ENCODE measurements at regions not wholly inside any gene's neighbourhood (a gene's known extent, or its start where the extent isn't known, plus 50 kb on each side); places are given as distances from the start of the nearest gene placed in this dataset.

DNA sequence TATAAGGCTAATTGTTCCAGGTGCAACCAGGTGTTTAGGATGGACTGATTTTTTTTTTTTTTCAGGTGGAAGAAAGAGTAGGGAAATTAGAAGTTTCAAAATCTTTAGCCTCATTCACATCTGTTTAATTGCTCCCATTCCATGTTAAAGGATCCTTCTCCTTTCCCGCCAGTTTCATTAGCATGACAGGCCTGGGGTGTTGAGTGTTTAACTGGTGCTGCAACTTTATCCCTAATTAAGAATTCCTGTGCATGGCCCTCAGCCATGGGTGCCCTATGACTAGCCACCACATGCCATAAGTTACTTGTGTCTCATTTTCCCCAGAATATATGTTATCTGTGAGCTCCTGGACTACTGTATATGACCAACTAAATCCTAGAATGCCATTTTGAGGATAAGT is 501.4 kb downstream of the NSUN3 start:
- TF ChIP-seq CTCF (IDR thresholded peaks at IDR 0.05; ENCODE audit: borderline replicate concordance, extremely low read depth, low read length, poor library complexity, severe bottlenecking) = no peak
- TF ChIP-seq EZH2 (IDR thresholded peaks at IDR 0.05; ENCODE audit: borderline replicate concordance, low read depth, low read length, severe bottlenecking) = no peak
- H3K36me3 ChIP-seq (ENCODE audit: insufficient read depth, low read length) = no peaks in the 10 kb centered on the region
- H4K20me1 ChIP-seq (ENCODE audit: insufficient read depth, low read length) = no peaks in the 10 kb centered on the region
- H3K27ac ChIP-seq (ENCODE audit: low read length) = no peak overlapping the region
- no peak overlapping the region for H3K9ac ChIP-seq (ENCODE audit: low read depth, low read length)
- H3K79me2 ChIP-seq (ENCODE audit: insufficient read depth, low read length) = no peaks in the 10 kb centered on the region
- H3K4me2 ChIP-seq (ENCODE audit: insufficient read depth, low read length) = no peak overlapping the region
- no peaks in the 10 kb centered on the region for H3K9me3 ChIP-seq (ENCODE audit: insufficient read depth, low read length, severe bottlenecking)
- DNase-seq (no peak), ATAC-seq (ENCODE audit: insufficient read depth, low read depth) (no peak)
- no peaks in the 10 kb centered on the region for H3K27me3 ChIP-seq (ENCODE audit: insufficient read depth, low read length, poor library complexity)
- no peaks in the 10 kb centered on the region for H3K4me1 ChIP-seq (ENCODE audit: insufficient read depth, low read length)
- no peak overlapping the region for H2AFZ ChIP-seq (ENCODE audit: low read depth, low read length)
- H3K4me3 ChIP-seq (ENCODE audit: low read depth in 1 of 2, low read length in 2 of 2) = no peak overlapping the region

- Histone ChIP-seq H2AFZ (ENCODE audit: low read depth, low read length) (no peak overlapping the region), H3K79me2 (ENCODE audit: insufficient read depth, low read length) (no peaks in the 10 kb centered on the region), H3K27ac (ENCODE audit: low read length) (no peak overlapping the region), H3K36me3 (ENCODE audit: insufficient read depth, low read length) (no peaks in the 10 kb centered on the region), H4K20me1 (ENCODE audit: insufficient read depth, low read length) (no peaks in the 10 kb centered on the region), H3K4me3 (ENCODE audit: low read depth in 1 of 2, low read length in 2 of 2) (no peak overlapping the region), H3K4me2 (ENCODE audit: insufficient read depth, low read length) (no peak overlapping the region), H3K9me3 (ENCODE audit: insufficient read depth, low read length, severe bottlenecking) (no peaks in the 10 kb centered on the region), H3K4me1 (ENCODE audit: insufficient read depth, low read length) (no peaks in the 10 kb centered on the region), H3K9ac (ENCODE audit: low read depth, low read length) (no peak overlapping the region), H3K27me3 (ENCODE audit: insufficient read depth, low read length, poor library complexity) (no peaks in the 10 kb centered on the region)
- ATAC-seq (ENCODE audit: insufficient read depth, low read depth) (no peak), DNase-seq (no peak)
- TF ChIP-seq CTCF (IDR thresholded peaks at IDR 0.05; ENCODE audit: borderline replicate concordance, extremely low read depth, low read length, poor library complexity, severe bottlenecking) (no peak), EZH2 (IDR thresholded peaks at IDR 0.05; ENCODE audit: borderline replicate concordance, low read depth, low read length, severe bottlenecking) (no peak)
Observed at GRCh38 chr3:94568041-94568440, 505.2 kb downstream of the NSUN3 start.

GRCh38 chr3:94573337-94573736 is 510.5 kb downstream of the NSUN3 start:
- DNase-seq = no peak
- no peak for TF ChIP-seq CTCF (IDR thresholded peaks at IDR 0.05; ENCODE audit: borderline replicate concordance, extremely low read depth, low read length, poor library complexity, severe bottlenecking)
- TF ChIP-seq EZH2 (IDR thresholded peaks at IDR 0.05; ENCODE audit: borderline replicate concordance, low read depth, low read length, severe bottlenecking) = no peak
- no peak overlapping the region for H3K4me3 ChIP-seq (ENCODE audit: low read depth in 1 of 2, low read length in 2 of 2)
- no peak for ATAC-seq (ENCODE audit: insufficient read depth, low read depth)
- no peak overlapping the region for H2AFZ ChIP-seq (ENCODE audit: low read depth, low read length)
- H3K9me3 ChIP-seq (ENCODE audit: insufficient read depth, low read length, severe bottlenecking) = no peaks in the 10 kb centered on the region
- no peaks in the 10 kb centered on the region for H3K4me1 ChIP-seq (ENCODE audit: insufficient read depth, low read length)
- no peaks in the 10 kb centered on the region for H3K79me2 ChIP-seq (ENCODE audit: insufficient read depth, low read length)
- H3K4me2 ChIP-seq (ENCODE audit: insufficient read depth, low read length) = no peak overlapping the region
- H4K20me1 ChIP-seq (ENCODE audit: insufficient read depth, low read length) = no peaks in the 10 kb centered on the region
- no peaks in the 10 kb centered on the region for H3K36me3 ChIP-seq (ENCODE audit: insufficient read depth, low read length)
- H3K9ac ChIP-seq (ENCODE audit: low read depth, low read length) = no peak overlapping the region
- no peaks in the 10 kb centered on the region for H3K27me3 ChIP-seq (ENCODE audit: insufficient read depth, low read length, poor library complexity)
- H3K27ac ChIP-seq (ENCODE audit: low read length) = no peak overlapping the region

DNA sequence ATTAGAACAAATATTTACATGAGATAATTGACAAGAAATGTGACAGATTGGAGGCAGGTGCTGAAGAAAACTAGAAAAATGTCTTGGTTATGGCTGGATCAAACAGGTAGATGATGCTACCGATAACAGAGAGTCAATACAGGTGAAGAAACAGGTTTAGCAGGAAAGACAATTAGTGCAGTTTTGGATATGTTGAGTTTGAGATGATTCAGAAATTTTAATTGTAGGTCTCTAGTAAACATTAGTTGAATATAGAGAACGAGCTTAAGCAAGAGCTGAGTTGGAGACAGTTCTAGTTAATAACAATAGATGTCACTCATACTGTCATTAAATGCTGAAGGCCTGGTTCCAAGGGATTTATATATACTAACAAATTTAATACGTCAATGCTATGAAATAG is 524.4 kb downstream of the NSUN3 start:
- H3K9me3 ChIP-seq (ENCODE audit: insufficient read depth, low read length, severe bottlenecking) = no peaks in the 10 kb centered on the region
- no peak for DNase-seq
- H3K79me2 ChIP-seq (ENCODE audit: insufficient read depth, low read length) = no peaks in the 10 kb centered on the region
- no peak overlapping the region for H3K4me2 ChIP-seq (ENCODE audit: insufficient read depth, low read length)
- ATAC-seq (ENCODE audit: insufficient read depth, low read depth) = no peak
- no peaks in the 10 kb centered on the region for H3K36me3 ChIP-seq (ENCODE audit: insufficient read depth, low read length)
- no peaks in the 10 kb centered on the region for H3K4me1 ChIP-seq (ENCODE audit: insufficient read depth, low read length)
- H3K27me3 ChIP-seq (ENCODE audit: insufficient read depth, low read length, poor library complexity) = no peaks in the 10 kb centered on the region
- no peak overlapping the region for H3K9ac ChIP-seq (ENCODE audit: low read depth, low read length)
- H2AFZ ChIP-seq (ENCODE audit: low read depth, low read length) = no peak overlapping the region
- TF ChIP-seq EZH2 (IDR thresholded peaks at IDR 0.05; ENCODE audit: borderline replicate concordance, low read depth, low read length, severe bottlenecking) (no peak), CTCF (IDR thresholded peaks at IDR 0.05; ENCODE audit: borderline replicate concordance, extremely low read depth, low read length, poor library complexity, severe bottlenecking) (no peak)
- no peak overlapping the region for H3K4me3 ChIP-seq (ENCODE audit: low read depth in 1 of 2, low read length in 2 of 2)
- H3K27ac ChIP-seq (ENCODE audit: low read length) = no peak overlapping the region
- no peaks in the 10 kb centered on the region for H4K20me1 ChIP-seq (ENCODE audit: insufficient read depth, low read length)

All from DND-41 (cell line).